Gastroesophageal sphincter (tissue), 3 donors: ENCODE measurements at regions not wholly inside any gene's neighbourhood (a gene's known extent, or its start where the extent isn't known, plus 50 kb on each side); places are given as distances from the start of the nearest gene placed in this dataset.

Experiments
- EP300 ChIP-seq: sonication (generic); formaldehyde crosslinking; IDR thresholded peaks from one replicate; pipeline ENCODE4 v1.6.1; 2017; ENCODE audit warnings: antibody characterized with exemption, mild to moderate bottlenecking
- POLR2A ChIP-seq, 2 donors: fragments of 450-650 bp; IDR thresholded peaks; one replicate each; pipeline ENCODE4 v1.6.1; 2017; ENCODE audit warnings: antibody characterized with exemption in 2 of 2, mild to moderate bottlenecking in 2 of 2, moderate library complexity in 1 of 2
- POLR2AphosphoS5 ChIP-seq: sonication (generic); formaldehyde crosslinking; IDR thresholded peaks from one replicate; pipeline ENCODE4 v1.6.1; 2017; ENCODE audit warnings: antibody characterized with exemption
- TF ChIP-seq, protein P1 (sequence below), 4 experiments: fragments of 200-600 bp in 2 of 4; fragments of 450-650 bp in 2 of 4; sonication (generic) in 1 of 4; IDR thresholded peaks; one replicate each; pipeline ENCODE4 v1.5.1; 2017 to 2019; ENCODE audit warnings: antibody characterized with exemption in 4 of 4, mild to moderate bottlenecking in 2 of 4, moderate library complexity in 2 of 4

DNA sequence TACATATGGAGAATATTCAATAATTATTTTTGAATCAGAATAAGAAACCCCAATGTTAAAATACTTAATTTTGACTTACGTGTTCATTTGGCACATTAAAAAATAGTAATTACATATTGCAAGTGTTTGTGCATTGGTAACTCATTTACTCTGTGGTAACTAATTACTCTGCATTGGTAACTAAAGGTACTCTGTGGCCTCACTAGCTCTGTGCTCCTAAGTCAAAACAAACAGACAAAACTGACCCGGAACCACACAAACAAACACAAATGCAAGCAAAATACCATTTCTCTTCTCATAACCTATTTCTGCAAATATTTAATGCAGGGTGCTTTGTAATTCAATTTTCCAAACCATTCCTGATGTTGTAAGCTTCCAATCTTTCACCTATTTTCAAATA, 1244.3 kb downstream of the REEP3 start:
- TF ChIP-seq EP300 (no peak), POLR2A (IDR thresholded peaks at IDR 0.05) (no peak), POLR2AphosphoS5 (no peak)
- TF ChIP-seq, protein P1, sequence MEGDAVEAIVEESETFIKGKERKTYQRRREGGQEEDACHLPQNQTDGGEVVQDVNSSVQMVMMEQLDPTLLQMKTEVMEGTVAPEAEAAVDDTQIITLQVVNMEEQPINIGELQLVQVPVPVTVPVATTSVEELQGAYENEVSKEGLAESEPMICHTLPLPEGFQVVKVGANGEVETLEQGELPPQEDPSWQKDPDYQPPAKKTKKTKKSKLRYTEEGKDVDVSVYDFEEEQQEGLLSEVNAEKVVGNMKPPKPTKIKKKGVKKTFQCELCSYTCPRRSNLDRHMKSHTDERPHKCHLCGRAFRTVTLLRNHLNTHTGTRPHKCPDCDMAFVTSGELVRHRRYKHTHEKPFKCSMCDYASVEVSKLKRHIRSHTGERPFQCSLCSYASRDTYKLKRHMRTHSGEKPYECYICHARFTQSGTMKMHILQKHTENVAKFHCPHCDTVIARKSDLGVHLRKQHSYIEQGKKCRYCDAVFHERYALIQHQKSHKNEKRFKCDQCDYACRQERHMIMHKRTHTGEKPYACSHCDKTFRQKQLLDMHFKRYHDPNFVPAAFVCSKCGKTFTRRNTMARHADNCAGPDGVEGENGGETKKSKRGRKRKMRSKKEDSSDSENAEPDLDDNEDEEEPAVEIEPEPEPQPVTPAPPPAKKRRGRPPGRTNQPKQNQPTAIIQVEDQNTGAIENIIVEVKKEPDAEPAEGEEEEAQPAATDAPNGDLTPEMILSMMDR (IDR thresholded peaks at IDR 0.05), result no peak
